NCI-H460 (cell line): ENCODE measurements at regions not wholly inside any gene's neighbourhood (a gene's known extent, or its start where the extent isn't known, plus 50 kb on each side); places are given as distances from the start of the nearest gene placed in this dataset.
"Not testable (repeated sequence)": the region's sequence is repeated elsewhere in the genome, so short reads cannot be mapped to it uniquely, and the experiment has no call there.

Experiments
- DNase-seq: peaks from one replicate; pipeline ENCODE4 v3.0.0-alpha.2; 2016; ENCODE audit warnings: low read depth; ENCODE audit errors: extremely low read depth

DNA sequence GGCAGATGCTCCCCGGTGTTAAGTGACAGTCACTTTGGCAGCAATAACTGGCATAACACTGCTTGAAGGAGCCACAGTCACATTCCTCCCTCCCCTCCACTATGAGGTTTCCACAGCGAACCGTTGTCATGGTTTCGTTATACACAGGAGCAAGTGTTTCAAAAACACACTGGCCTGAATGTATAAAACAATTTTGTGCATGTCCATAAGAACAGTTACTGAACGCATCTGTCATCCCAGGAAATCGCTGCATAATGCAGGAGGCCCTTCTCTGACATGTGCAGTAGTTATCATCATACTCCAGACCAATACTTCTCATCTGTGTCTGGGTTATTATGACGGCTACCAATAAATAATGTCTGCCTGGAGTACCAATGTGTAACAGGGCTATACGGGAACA lies 444.4 kb downstream of the TMEM121 start:
- DNase-seq: not testable (repeated sequence)

DNA sequence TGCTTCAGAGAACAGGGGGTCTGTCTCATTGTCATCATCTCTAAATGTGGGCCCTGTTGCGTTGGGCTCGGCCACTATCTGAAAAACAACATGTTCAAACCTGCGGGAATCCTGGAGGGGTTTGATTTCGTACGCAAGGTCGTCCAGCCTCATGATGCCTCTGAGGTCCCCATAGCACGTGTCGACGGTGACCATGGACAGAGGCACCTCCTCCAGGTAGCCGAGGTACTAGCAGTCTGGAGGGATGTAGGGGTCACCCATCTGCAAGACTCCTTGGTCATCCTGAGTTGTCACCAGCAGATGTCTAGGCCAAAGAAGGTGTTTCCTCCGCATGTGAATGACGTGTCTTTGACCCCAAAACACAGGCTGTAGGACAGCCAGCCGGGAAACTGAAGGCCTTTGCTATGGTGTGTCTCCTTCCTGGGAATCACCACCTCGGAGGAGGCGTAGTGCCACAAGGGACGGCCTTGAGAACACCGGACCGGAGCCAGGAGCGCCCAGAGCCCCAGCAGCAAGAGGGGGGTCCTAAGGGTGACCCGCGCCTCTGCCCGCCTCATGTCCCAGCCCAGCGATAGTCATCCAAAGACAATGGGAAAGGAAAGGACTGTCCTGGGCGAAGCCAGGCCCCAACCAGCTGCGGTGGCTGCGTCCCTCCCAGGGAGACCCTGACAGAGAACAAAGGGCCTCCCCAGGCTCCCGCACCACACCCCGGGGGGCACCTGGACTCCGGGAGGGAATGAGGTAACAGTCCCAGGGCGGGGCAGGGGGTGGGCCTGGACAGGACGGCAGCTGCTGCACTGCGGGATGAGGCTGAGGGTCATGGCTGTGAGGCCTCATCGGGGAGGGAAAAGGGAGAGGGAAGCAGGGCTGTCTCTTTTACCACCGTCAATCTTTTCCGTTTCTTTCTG lies 445.5 kb downstream of the TMEM121 start:
- DNase-seq: no peak

DNA sequence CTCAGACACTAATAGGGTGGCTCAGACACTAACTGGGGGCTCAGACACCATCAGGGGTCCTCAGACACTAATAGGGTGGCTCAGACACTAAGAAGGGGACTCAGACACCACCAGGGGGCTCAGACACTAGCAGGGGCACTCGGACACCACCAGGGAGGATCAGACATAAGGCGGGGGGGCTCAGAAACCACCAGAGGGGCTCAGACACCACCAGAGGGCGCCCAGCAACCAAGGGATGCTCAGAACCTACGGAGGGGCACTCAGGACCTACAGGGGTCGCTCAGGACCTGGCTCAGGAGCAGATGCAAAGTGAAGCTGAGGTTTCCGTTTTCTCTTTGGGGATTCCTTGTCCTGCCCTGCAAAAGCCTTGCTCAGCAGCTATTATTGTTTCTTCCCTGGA lies 448.5 kb downstream of the TMEM121 start:
- DNase-seq: peak; percentile 4

DNA sequence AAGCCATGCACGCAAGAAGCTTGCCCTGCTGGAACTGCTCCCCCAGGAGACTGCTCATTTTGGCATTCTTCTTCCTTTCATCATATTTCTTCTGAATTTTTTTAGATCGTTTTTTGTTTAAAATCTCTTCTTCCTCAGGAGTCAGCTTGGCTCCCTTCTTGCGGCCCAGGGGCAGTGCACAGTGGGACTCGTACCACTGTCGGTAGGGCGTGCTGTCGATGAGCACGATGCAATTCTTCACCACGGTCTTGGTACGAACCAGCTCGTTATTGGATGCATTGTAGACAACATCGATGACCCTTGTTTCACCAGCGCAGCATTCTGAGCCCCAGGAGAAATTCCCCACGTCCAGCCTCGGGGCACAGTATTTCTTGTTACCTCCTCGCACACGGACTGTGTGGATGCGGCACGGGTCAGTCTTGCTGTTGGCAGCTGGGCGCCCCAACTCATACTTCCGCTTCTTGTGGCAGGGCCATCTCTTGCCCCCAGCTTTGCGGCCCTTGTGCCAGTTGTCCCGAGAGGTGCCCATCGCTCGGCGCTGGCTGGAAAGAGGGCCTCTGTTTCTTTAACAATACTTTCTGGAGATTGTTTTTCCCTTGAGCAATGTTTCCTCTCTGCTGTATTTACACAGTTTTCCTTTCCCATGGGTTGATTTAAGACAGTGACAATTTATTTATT lies 452.4 kb downstream of the TMEM121 start:
- no peak for DNase-seq

DNA sequence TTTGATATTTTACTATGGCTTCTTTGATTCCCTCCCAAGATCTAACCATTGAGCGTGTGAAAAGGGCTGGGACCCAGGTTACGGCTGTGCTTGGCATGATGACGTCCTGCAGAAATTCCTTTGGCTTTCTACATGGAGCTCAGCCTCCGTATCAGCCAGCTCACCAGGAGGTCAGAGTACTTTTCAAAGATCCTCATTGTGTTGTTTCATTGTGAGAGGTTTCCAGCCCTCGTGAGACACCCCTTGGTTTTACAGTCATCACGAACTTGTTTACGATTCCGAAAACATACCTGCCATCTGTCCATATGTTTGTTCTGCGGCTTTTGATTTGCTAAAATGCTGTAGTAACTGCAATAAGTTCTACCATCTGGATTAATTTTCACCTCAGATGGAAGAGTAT lies 453.1 kb downstream of the TMEM121 start:
- DNase-seq: no peak

DNA sequence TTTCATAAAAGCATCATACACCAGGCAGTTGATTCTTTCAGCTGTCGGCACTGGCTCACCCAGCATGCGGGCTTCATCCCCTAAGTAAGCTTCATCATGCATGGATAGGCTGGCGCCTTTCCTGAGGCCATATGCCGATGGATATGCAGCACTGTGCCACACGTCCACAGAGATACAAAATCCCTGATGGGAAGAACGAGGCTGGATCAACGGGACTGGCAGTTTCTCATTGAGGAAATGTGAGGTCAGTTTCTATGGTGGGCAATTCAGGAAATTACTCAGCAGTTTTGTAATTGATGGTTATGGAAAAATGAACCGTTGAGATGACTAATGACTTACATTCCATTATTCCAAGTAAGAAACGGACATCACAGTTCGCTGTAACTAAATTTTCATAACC lies 453.8 kb downstream of the TMEM121 start:
- DNase-seq: no peak

DNA sequence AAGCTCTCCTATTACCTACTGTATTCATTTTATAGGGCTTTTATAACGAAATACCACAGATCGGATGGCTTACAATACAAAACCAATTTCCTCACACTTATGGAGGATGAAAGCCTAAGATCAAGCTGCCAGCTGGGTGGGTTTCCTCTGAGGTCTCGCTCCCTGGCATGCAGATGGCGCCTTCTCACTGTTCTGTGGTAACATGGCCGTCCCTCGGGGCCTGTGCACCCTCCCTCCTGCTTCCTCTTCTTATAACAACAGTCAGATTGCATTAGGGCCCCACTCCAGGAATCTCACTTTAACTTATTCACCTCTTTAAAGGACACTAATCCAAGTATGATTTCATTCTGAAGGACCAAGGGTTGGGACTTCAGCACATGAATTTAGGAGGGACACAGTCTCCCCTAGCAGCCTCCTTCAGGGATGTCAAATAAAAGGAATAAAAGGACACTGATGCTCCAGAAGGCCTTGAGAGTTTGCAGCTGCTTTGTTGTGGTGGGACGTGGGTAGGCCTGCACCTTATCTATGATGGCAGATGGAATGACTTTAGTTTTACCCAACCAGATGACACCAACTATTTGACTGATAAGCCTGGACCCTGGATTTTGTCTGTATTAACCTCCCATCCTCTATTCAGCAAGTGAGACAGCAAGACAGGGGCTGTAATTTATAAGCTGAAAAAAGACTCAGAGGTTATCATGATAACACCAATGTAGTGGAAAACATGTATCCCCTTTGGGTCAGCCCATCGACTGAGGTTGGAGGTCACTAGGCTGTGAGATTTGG lies 455.3 kb downstream of the TMEM121 start:
- DNase-seq: not testable (repeated sequence)

DNA sequence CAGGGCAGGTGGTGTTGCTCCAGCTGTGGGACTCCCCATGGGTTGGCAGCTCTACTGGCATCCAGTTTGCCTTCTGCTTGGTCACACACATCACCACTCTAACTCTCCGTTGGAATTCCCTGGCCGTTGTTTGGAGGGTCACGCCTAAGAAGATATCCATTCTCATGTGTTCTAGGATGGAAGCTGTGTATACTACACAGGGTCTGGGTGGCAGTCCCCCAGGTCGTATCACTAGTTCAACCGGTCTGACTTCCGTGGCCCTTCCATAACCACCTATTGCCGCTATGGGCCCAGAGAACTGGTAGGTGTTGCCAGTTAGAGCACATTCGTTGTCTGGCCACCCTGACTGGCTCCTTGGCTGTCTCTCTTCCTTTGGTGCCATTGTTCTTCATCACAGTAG lies 456.3 kb downstream of the TMEM121 start:
- DNase-seq: no peak

DNA sequence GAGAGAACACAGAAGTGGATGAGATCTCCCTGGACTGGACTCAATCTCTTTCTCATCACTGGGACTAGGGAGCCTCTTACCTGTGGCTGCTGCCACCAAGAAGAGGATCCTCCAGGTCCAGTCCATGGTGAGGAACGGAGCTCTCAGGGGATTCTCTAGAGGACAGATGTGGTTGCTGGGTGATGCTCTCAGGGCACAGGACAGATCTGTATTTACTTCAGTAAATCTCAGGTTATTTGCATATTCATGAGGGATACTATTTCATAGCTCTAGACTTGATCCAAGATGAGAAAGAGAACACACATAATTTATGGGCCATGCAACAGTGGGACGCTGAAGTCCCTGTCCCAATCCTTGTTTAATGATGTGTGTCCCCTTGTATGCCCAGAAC lies 460.5 kb downstream of the TMEM121 start:
- DNase-seq: no peak

DNA sequence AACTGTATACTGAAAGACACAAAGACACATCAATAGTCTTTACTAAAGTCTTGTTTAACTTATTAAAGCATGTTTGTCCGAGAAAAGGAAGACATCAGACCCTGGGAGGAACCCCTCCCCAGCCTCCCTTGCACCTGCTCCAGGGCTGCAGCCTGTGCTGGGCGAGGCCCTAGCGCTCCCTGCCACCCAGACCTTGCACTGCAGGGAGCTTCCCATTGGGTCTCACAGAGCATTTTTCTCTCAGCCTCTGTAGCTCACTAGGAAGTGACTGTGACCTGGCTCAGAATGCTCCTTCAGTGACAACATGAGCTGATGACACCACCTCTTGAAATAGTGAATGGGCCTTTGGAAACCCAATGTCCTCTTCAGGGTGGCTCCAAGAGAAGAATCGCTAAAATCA lies 461.2 kb downstream of the TMEM121 start:
- DNase-seq: no peak

DNA sequence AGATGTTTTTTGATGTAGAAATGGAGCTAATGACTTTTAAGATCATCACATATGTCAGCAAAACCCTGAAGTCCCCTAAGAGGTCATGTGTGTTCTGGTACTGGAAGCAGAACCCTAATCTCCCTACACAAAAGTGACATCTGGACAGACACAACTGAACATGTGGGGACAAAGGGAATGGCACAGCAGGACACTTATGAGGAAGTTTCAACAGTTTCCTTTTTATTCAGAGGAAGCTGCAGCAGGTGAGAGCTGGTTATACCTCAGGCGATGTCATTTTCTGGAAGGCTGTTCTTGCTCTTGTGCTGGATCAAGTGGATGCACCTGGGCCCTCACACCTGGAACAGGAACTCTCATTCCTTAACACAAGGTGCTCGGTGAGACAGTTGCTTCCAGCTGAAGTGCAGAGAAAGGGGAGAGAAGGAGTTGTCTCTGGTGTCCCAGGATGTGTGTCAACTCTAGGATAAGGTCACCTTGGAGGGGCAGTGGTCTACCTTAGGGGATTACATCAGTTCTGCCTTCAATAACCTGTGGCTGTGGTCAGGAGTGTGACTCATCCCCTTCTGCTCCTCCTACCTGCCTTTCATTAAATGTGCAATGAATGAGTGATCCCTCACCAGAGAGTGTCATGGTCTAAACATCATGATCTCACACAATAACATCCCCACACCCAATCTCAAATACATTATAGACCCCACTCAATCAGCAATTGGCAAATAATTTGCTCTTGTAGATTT lies 463.4 kb downstream of the TMEM121 start:
- no peak for DNase-seq

DNA sequence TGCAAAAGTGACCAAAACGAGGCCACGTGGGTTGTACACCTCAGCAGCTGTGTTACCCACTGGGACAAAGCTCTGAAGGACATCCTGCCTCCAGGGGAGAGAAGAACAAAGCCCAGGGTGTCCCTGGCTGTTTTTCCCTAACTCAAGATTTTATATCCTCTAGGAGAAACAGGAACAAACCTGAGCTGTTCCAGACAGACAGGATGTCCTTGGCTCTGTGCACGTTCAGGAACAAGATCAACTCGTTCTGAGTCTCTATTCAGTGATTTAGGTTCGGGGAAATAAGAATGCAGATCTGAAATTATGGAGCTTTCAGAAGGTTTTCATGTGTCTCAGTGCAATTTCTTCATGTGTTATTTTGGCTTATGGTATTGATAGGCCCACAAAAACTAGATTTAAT lies 465.3 kb downstream of the TMEM121 start:
- DNase-seq: not testable (repeated sequence)

DNA sequence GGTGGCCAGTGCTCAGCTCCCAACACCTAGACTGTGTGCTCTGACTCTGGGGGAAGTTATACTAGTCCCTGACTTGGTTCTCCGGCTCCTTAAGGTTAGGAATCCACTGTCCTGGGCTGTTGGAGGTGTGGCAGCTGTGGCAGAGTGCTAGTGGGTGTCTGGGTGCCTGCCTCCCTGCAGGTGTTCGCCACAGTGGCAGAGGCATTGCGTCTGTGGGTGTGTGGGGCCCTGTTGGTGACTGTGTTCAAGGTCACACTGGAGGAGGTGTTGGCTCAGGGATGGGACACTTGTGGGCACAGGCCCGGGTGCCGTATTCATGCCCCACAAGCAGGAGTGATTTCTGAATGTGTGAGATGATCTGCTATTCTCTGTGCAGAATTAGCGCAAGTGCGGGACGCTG lies 467.4 kb downstream of the TMEM121 start:
- DNase-seq: no peak

DNA sequence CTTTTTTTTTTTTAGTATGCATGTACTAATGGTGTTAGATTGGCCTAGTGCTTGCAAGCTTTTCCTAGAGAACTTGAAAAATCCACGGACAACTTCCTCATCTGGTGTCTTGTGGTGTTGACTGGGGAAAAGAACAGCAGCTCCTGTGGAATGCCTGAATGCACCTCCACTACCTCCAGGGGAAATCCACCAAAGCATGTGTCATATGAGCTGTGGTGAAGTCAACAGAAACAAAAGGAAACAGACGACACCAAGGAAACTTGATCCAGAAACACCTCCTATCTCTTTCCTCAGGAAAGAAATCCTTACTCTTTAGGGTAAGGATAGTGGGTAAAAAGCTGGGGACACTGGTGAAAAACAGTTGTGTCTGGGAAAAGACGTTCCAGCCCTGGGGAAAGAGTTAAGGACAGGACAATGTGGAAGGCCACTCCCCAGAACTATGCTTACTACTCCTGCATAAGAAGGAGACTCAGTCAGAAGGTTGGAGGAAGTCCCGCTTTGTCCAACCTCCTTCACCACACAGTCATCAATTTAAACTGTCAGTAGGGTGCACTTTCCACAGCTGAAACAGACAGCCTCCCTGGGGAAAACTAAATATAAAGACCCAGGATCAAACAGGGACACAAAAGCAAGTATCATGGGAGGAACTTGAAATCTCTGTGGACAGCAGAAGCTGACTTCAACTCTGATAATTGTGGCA lies 468.8 kb downstream of the TMEM121 start:
- not testable (repeated sequence) for DNase-seq

DNA sequence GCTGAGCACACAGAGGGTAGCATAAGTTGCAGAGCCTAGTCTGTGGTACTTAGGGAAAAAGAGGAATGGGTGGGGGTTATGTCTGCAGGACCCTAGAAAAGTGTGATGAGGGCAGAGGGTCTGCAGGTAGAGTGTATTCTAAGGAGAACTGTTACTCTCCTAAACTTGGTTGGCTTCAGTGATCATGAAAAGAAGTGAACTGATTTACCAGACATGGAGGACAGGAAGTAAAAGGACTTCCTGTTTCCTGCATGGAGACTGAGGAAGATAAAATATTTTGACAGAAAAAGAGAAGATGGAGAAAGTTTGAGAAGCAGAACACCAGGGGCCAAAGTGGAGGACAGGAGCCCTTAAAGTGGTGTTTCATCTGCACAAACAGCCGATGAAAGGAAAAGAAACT lies 472.2 kb downstream of the TMEM121 start:
- not testable (repeated sequence) for DNase-seq

DNA sequence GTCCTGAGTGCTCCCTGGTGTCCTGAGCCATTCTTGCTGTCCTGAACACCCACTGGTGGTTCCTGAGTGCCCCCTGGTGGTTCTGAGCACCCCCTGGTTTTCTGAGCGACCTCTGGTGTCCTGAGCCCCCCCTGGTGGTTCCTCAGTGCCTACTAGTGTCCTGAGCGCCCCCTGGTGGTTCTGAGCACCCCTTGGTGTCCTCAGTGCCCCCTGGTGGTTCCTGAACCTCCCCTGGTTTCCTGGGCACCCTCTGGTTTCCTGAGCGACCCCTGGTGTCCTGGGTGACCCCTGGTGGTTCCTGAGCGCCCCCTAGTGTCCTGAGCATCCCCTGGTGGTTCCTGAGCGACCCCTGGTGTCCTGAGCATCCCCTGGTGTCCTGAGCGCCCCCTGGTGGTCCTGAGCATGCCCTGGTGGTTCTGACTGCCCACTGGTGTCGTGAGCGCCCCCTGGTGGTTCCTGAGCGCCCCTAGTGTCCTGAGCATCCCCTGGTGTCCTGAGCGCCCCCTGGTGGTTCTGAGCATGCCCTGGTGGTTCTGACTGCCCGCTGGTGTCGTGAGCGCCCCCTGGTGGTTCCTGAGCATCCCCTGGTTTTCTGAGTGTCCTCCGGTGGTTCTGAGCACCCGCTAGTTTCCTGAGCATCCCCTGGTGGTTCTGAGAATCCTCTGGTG lies 473.1 kb downstream of the TMEM121 start:
- peak; percentile 26 for DNase-seq

DNA sequence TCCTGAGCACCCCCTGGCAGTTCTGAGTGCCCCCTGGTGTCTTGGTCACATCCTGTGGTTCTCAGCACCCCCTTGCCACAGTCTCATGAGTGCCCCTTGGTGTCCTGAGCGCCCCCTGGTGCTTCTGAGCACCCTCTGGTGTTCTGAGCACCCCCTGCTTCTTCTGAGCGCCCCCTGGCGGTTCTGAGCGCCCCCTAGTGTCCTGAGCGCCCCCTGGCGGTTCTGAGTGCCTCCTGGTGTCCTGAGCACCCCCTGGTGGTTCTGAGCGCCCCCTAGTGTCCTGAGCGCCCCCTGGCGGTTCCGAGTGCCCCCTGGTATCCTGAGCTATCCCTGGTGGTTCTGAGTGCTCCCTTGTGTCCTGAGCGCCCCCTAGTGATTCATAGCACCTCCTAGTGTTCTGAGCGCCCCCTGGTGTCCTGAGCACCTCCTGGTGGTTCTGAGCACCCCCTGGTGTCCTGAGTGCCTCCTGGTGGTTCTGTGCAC lies 473.7 kb downstream of the TMEM121 start:
- DNase-seq: not testable (repeated sequence)

DNA sequence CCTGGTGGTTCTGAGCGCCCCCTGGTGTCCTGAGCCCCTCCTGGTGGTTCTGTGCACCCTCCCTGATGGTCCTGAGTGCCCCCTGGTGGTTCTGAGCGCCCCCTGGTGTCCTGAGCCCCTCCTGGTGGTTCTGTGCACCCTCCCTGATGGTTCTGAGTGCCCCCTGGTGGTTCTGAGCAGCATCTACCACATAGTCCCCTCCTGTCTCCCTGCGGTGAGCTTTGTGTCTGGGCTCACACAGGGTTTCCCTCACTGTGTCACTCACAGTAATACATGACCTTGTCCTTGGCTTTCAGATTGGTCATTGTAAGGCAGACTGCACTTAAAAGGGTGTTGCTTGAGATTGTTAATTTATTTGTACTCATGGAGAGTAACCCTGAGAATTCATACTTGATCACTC lies 474.9 kb downstream of the TMEM121 start:
- DNase-seq: not testable (repeated sequence)

DNA sequence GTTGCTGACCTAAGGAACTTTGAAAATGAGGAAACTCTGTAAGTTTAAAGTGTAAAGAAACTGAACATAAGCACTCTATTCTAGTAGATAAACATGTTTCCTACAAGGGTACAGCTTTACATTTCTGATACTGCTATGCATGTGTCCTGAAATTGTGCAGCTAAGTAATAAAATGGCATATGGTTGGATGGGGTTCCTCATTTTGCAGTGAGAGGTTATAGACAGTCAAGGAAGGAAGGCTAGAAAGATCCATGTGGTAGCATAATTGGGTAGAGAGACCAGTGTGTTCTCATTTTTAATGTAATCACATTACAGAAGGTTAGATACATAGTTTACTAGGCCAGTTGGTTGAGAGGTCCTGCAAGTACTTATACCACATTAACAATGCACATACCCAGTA lies 477.0 kb downstream of the TMEM121 start:
- DNase-seq: no peak
